ENCODE measurements at regions not wholly inside any gene's neighbourhood (a gene's known extent, or its start where the extent isn't known, plus 50 kb on each side); places are given as distances from the start of the nearest gene placed in this dataset.

DNA sequence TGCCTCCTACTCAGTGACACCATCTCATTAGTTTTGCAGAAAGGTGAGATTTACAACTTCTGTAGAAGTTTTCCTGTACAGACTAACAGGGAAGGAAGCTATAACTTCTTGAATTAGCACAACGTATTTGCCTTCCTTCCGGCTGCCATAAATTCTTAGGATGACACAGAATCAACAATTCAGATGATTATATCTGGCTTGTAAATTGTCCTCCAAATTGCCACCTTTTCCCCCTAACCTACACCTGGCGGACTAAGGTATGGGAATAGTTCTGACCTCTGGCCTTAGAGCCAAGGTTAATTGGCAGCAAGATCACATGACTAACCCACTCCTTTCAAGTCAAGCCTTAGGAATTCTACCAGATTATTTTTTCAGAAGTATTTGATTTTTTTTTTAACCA lies 284.3 kb downstream of the LMO4 start:
- H3K4me1 ChIP-seq (ENCODE audit: control insufficient read depth in 1 of 2, insufficient read depth in 2 of 2, low read length in 2 of 2): no peaks in the 10 kb centered on the region
- no peaks in the 10 kb centered on the region for H3K27me3 ChIP-seq (ENCODE audit: control insufficient read depth in 2 of 2, insufficient read depth in 2 of 2, low read length in 2 of 2)
- TF ChIP-seq, protein P1, sequence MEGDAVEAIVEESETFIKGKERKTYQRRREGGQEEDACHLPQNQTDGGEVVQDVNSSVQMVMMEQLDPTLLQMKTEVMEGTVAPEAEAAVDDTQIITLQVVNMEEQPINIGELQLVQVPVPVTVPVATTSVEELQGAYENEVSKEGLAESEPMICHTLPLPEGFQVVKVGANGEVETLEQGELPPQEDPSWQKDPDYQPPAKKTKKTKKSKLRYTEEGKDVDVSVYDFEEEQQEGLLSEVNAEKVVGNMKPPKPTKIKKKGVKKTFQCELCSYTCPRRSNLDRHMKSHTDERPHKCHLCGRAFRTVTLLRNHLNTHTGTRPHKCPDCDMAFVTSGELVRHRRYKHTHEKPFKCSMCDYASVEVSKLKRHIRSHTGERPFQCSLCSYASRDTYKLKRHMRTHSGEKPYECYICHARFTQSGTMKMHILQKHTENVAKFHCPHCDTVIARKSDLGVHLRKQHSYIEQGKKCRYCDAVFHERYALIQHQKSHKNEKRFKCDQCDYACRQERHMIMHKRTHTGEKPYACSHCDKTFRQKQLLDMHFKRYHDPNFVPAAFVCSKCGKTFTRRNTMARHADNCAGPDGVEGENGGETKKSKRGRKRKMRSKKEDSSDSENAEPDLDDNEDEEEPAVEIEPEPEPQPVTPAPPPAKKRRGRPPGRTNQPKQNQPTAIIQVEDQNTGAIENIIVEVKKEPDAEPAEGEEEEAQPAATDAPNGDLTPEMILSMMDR (IDR thresholded peaks at IDR 0.05): no peak
- Mint-ChIP-seq H3K4me1 (no peaks in the 10 kb centered on the region), H3K36me3 (no peaks in the 10 kb centered on the region), H3K9me3 (peaks cover 0 to 7% (median 2%) of the 10 kb centered on the region in 7 donors), H3K4me3 (no peak overlapping the region), H3K27me3 (ENCODE audit: low read depth in 3 of 3) (peaks cover 0 to 2% (median 0%) of the 10 kb centered on the region in 3 donors), H3K27ac (no peak overlapping the region)
- no peak overlapping the region for H3K9ac ChIP-seq (ENCODE audit: insufficient read depth, low read length, poor library complexity, severe bottlenecking)
- H2AFZ ChIP-seq (ENCODE audit: insufficient read depth, low read depth, low read length, poor library complexity, severe bottlenecking): no peak overlapping the region
- no peaks in the 10 kb centered on the region for H3K36me3 ChIP-seq (replicated peaks in 1 of 2; ENCODE audit: control insufficient read depth in 1 of 2, insufficient read depth in 2 of 2, low read length in 2 of 2)
- H4K20me1 ChIP-seq (ENCODE audit: insufficient read depth, low read length): no peaks in the 10 kb centered on the region
- H3K4me2 ChIP-seq (replicated peaks; ENCODE audit: extremely low read depth, low read length, poor library complexity, severe bottlenecking): no peak overlapping the region
- no peak overlapping the region for H3K4me3 ChIP-seq (replicated peaks in 1 of 3; ENCODE audit: low read depth in 2 of 3, low read length in 3 of 3)
- no peak overlapping the region for H3K27ac ChIP-seq (ENCODE audit: low read depth in 1 of 2, low read length in 2 of 2)
- WGBS (ENCODE audit: insufficient coverage): no CpG with 5 or more reads among the region's 3 CpGs
- intact Hi-C loops (cut with micrococcal nuclease): no loop called here
- no peaks in the 10 kb centered on the region for H3K9me3 ChIP-seq (replicated peaks in 1 of 2; ENCODE audit: control insufficient read depth in 1 of 2, insufficient read depth in 1 of 2, low read length in 2 of 2)
- no peaks in the 10 kb centered on the region for H3K79me2 ChIP-seq (ENCODE audit: insufficient read depth, low read length)
- DNase-seq: no peak

DNA sequence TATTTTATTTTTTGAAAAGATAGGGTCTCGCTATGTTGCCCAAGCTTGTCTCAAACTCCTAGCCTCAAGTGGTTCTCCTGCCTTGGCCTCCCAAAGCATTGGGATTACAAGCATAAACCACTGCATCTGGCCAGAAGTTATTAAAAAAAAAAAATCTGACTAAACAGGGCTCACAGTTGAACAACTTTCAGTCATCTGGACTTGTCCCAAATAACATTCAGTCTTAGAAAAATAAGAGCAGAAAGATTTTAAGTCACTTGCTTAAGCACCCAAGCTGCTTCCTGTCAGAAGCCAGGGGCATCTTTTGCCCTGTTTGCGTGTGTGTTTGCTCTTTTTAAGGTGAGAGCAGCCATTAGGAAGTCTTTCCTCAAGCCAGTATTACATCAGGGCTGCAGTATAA lies 286.8 kb downstream of the LMO4 start:
- Mint-ChIP-seq H3K27me3 (ENCODE audit: low read depth in 3 of 3) (peaks cover 0 to 2% (median 0%) of the 10 kb centered on the region in 3 donors), H3K4me1 (no peaks in the 10 kb centered on the region), H3K36me3 (no peaks in the 10 kb centered on the region), H3K4me3 (no peak overlapping the region), H3K9me3 (peaks cover 4 to 17% (median 7%) of the 10 kb centered on the region in 7 donors), H3K27ac (no peak overlapping the region)
- no peak overlapping the region for H2AFZ ChIP-seq (ENCODE audit: insufficient read depth, low read depth, low read length, poor library complexity, severe bottlenecking)
- TF ChIP-seq, protein P1 (IDR thresholded peaks at IDR 0.05): no peak
- peaks cover 7 to 13% of the 10 kb centered on the region in 2 donors for H3K9me3 ChIP-seq (replicated peaks in 1 of 2; ENCODE audit: control insufficient read depth in 1 of 2, insufficient read depth in 1 of 2, low read length in 2 of 2)
- H3K9ac ChIP-seq (ENCODE audit: insufficient read depth, low read length, poor library complexity, severe bottlenecking): no peak overlapping the region
- H3K4me2 ChIP-seq (replicated peaks; ENCODE audit: extremely low read depth, low read length, poor library complexity, severe bottlenecking): no peak overlapping the region
- WGBS (ENCODE audit: insufficient coverage): 29% methylated on average over 1 of the region's 2 CpGs
- intact Hi-C loops (cut with micrococcal nuclease): no loop called here
- H3K36me3 ChIP-seq (replicated peaks in 1 of 2; ENCODE audit: control insufficient read depth in 1 of 2, insufficient read depth in 2 of 2, low read length in 2 of 2): no peaks in the 10 kb centered on the region
- no peak overlapping the region for H3K27ac ChIP-seq (ENCODE audit: low read depth in 1 of 2, low read length in 2 of 2)
- DNase-seq: no peak
- H3K79me2 ChIP-seq (ENCODE audit: insufficient read depth, low read length): no peaks in the 10 kb centered on the region
- no peaks in the 10 kb centered on the region for H3K4me1 ChIP-seq (ENCODE audit: control insufficient read depth in 1 of 2, insufficient read depth in 2 of 2, low read length in 2 of 2)
- H3K27me3 ChIP-seq (ENCODE audit: control insufficient read depth in 2 of 2, insufficient read depth in 2 of 2, low read length in 2 of 2): no peaks in the 10 kb centered on the region
- H3K4me3 ChIP-seq (replicated peaks in 1 of 3; ENCODE audit: low read depth in 2 of 3, low read length in 3 of 3): no peak overlapping the region
- H4K20me1 ChIP-seq (ENCODE audit: insufficient read depth, low read length): no peaks in the 10 kb centered on the region

Data from CD14-positive monocyte (primary cell).